ENCODE measurements at regions not wholly inside any gene's neighbourhood (a gene's known extent, or its start where the extent isn't known, plus 50 kb on each side); places are given as distances from the start of the nearest gene placed in this dataset.

- Mint-ChIP-seq H3K4me1 (ENCODE audit: low read depth) (no peaks in the 10 kb centered on the region), H3K27me3 (ENCODE audit: insufficient read depth) (peaks cover 2% of the 10 kb centered on the region), H3K4me3 (no peak overlapping the region), H3K9me3 (no peaks in the 10 kb centered on the region), H3K27ac (no peak overlapping the region), H3K36me3 (ENCODE audit: low read depth) (no peaks in the 10 kb centered on the region)
- intact Hi-C loops (cut with micrococcal nuclease), result no loop called here
- no peak for DNase-seq (ENCODE audit: low spot score)
Observed at GRCh38 chr5:2451100-2451499, 300.4 kb downstream of the IRX2 start.

DNA sequence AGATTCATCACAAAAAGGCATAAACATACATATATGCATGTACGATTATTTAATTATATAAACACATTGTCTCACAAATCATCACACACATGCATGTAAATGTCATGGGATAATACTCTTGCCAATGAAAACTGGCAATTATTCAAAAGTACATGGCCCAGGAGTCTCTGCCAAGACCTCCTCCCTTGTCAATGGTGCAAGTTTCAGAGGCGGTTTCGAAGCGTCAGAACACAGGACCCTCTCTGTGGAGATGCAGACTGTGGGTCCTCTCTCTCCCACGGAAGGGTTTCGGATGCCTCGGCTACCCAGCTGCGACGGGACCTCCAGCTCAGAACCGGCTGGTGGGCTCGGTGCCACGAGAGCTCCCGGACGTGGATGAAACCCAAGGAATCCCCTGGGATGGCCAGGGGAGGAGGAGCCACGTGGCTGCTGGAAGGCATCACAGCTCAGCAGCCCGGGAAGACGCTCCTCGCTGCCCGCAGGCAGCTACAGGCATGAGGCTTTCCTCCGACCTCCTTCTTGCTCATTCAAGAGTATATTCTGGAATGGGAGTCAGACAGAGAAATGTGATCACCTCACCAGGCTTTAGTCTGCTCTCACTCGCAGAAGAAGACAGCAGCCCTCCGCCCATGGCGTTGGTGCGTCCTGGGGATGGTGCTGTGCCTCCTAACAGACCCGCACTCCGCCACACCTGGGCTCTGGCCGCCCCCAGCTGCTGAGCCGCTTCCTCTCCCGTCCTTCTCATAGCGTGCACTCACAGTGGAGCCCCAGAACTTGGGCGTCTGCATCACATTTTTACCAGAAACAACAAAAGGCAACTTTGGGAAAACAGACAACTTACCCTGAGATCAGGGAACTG lies 308.8 kb downstream of the IRX2 start:
- Mint-ChIP-seq H3K9me3 (no peaks in the 10 kb centered on the region), H3K36me3 (ENCODE audit: low read depth) (no peaks in the 10 kb centered on the region), H3K27ac (no peak overlapping the region), H3K4me3 (no peak overlapping the region), H3K4me1 (ENCODE audit: low read depth) (no peaks in the 10 kb centered on the region), H3K27me3 (ENCODE audit: insufficient read depth) (peaks cover 2% of the 10 kb centered on the region)
- no peak for DNase-seq (ENCODE audit: low spot score)
- intact Hi-C loops (cut with micrococcal nuclease), result no loop called here

DNA sequence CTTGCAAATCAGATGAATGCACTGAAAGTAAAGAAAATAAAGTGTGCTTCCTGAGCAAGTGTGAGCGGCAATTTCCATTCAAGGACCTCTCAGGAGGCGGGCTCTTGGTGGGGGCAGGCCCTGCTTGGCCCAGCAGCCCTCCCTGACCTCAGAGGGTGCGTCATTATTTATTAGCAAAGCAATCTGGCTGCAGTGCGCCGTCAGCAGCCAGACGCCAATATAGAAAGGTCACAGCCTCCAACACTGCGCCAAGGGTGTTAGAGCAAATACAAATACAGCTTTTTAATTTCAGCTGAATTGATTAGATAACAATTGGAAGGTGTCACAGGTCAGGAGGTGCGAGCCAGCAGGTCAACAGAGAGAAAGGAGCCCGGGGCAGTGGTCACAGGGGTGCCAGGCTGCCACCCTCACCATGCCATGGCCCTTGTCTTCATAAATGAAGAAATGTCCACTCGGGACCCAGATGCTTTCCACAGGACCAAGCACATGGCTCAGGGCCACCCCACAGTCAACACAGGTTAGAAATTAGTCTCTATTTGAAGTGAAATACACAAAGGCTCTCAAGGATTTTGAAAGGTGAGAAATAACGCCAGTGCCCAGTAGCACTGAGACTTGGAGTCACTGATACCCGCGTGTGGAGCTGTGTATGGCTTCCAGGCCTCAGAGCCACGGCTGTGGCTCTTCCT lies 309.8 kb downstream of the IRX2 start:
- Mint-ChIP-seq H3K27ac (no peak overlapping the region), H3K9me3 (no peaks in the 10 kb centered on the region), H3K4me1 (ENCODE audit: low read depth) (no peaks in the 10 kb centered on the region), H3K4me3 (no peak overlapping the region), H3K27me3 (ENCODE audit: insufficient read depth) (no peaks in the 10 kb centered on the region), H3K36me3 (ENCODE audit: low read depth) (no peaks in the 10 kb centered on the region)
- intact Hi-C loops (cut with micrococcal nuclease), result no loop called here
- no peak for DNase-seq (ENCODE audit: low spot score)

- H3K36me3 Mint-ChIP-seq (ENCODE audit: low read depth), result no peaks in the 10 kb centered on the region
- H3K4me1 Mint-ChIP-seq (ENCODE audit: low read depth), result no peaks in the 10 kb centered on the region
- no peaks in the 10 kb centered on the region for H3K9me3 Mint-ChIP-seq
- H3K27me3 Mint-ChIP-seq (ENCODE audit: insufficient read depth), result no peaks in the 10 kb centered on the region
- H3K4me3 Mint-ChIP-seq, result no peak overlapping the region
- intact Hi-C loops (cut with micrococcal nuclease), result no loop called here
- DNase-seq (ENCODE audit: low spot score), result no peak
- H3K27ac Mint-ChIP-seq, result no peak overlapping the region
Observed at GRCh38 chr5:2439608-2440007, 311.9 kb downstream of the IRX2 start.

- intact Hi-C loops (cut with micrococcal nuclease), result no loop called here
- Mint-ChIP-seq H3K9me3 (peaks cover 16% of the 10 kb centered on the region), H3K27ac (no peak overlapping the region), H3K36me3 (ENCODE audit: low read depth) (no peaks in the 10 kb centered on the region), H3K4me3 (no peak overlapping the region), H3K27me3 (ENCODE audit: insufficient read depth) (no peaks in the 10 kb centered on the region), H3K4me1 (ENCODE audit: low read depth) (no peaks in the 10 kb centered on the region)
- DNase-seq (ENCODE audit: low spot score), result no peak
Observed at GRCh38 chr5:2433086-2433485, 318.4 kb downstream of the IRX2 start.

DNA sequence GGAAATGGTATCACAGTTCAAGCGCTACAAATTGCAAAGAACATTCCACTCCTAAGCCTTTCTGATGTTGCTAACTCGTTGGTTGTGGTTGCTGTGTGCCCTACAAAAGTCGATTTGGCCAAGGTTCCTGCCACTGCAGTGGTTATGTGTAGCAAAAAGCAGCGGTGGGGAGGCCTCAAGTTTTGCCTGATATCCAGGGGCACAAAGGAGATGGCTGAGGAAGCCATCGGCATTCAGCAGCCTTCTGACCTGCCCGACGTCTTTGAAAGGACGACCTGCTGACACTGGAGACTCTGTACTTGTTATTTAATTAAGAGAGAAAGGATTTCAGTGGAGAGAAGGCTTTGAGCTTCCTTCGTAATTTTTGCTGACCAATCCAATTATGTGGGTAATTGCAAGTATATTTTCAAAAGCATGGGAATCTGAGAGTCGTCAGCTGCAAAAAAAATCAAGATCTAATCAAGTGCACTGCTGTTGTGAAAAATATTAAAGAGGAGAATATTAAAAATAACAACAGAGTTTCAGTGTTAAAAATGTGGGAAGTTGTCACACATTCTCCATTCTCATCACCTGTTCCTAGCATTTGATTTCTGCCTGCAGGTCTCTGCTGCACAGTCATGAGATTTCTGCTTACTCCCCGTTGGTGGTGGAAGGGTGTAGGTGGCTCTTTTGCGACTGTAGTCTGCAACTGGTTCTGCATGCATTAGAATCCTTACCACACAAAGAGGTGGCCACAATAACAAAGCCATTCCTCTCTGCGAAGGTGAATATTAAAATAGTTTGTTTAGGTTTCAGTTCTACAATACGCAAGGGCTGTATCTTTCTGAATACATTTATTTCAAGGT lies 319.2 kb downstream of the IRX2 start:
- Mint-ChIP-seq H3K27me3 (ENCODE audit: insufficient read depth) (no peaks in the 10 kb centered on the region), H3K4me3 (no peak overlapping the region), H3K36me3 (ENCODE audit: low read depth) (no peaks in the 10 kb centered on the region), H3K9me3 (peaks cover 16% of the 10 kb centered on the region), H3K4me1 (ENCODE audit: low read depth) (no peaks in the 10 kb centered on the region), H3K27ac (no peak overlapping the region)
- intact Hi-C loops (cut with micrococcal nuclease), result no loop called here
- no peak for DNase-seq (ENCODE audit: low spot score)

DNA sequence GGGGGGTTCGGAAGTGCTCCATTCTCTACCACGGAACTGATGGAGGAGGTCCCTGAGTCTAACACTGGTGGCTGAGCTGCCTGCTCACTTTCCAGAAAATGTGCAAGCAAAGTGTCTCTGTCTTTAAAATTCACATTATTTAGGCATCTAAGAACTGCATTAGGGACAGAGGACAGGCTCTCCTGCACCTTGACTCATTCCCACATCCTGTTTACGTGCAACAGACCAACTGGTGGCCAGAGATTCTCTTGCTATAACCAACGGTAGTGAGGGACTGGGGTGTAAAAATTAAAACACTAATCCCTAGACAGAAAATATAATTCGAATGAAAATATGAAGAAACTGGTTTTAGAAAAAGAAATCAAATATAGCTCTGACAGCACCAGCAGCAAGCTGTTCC lies 320.9 kb downstream of the IRX2 start:
- Mint-ChIP-seq H3K4me1 (ENCODE audit: low read depth) (no peaks in the 10 kb centered on the region), H3K9me3 (peaks cover 16% of the 10 kb centered on the region), H3K36me3 (ENCODE audit: low read depth) (no peaks in the 10 kb centered on the region), H3K27ac (no peak overlapping the region), H3K27me3 (ENCODE audit: insufficient read depth) (no peaks in the 10 kb centered on the region), H3K4me3 (no peak overlapping the region)
- intact Hi-C loops (cut with micrococcal nuclease), result no loop called here
- no peak for DNase-seq (ENCODE audit: low spot score)

DNA sequence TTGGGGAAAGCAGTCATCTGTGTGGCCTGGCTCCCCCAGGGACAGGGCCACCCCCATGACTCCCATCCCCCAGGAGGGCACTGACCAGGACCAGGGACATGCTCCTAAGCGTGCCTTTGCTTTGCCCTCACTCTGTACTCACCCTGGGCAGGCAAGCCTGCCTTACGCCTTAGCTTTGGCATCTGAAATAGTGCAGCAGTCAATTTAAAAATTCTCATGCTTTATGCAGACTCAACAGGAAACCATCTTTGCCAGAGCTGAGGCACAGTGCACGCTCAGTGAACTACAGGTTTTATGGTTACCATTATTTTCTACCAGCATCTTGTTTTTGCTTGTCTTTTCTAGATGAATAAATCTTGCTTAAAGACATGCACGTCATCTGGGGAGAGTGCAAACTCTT lies 323.5 kb downstream of the IRX2 start:
- intact Hi-C loops (cut with micrococcal nuclease), result no loop called here

DNA sequence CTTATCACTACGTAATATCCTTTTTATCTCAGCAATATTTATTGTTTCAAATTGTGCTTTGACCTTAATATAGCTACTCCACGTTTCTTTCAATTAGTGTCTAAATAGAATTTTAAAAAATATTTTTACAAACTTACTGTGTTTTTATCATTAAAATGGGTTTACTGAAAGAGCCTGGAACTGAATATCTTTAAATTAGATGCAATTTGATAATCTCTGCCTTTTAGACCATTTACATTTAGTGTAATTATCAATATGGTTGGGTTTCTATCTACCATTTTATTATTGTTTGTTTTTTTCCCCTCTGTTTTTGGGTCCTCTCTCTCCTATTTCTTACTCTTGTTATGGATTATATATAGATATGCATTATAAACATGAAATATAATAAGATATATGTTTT lies 327.8 kb downstream of the IRX2 start:
- H3K27ac Mint-ChIP-seq, result no peak overlapping the region
- H3K27me3 Mint-ChIP-seq (ENCODE audit: insufficient read depth), result no peaks in the 10 kb centered on the region
- peaks cover 5% of the 10 kb centered on the region for H3K9me3 Mint-ChIP-seq
- no peaks in the 10 kb centered on the region for H3K36me3 Mint-ChIP-seq (ENCODE audit: low read depth)
- intact Hi-C loops (cut with micrococcal nuclease), result no loop called here
- no peaks in the 10 kb centered on the region for H3K4me1 Mint-ChIP-seq (ENCODE audit: low read depth)
- H3K4me3 Mint-ChIP-seq, result no peak overlapping the region
- DNase-seq (ENCODE audit: low spot score), result no peak

More for the DNA sequence above, 323.5 kb downstream of the IRX2 start:
- Mint-ChIP-seq H3K27me3 (ENCODE audit: insufficient read depth) (no peaks in the 10 kb centered on the region), H3K27ac (no peak overlapping the region), H3K4me3 (no peak overlapping the region), H3K36me3 (ENCODE audit: low read depth) (no peaks in the 10 kb centered on the region), H3K9me3 (peaks cover 21% of the 10 kb centered on the region), H3K4me1 (ENCODE audit: low read depth) (no peaks in the 10 kb centered on the region)
- DNase-seq (ENCODE audit: low spot score), result no peak

- intact Hi-C loops (cut with micrococcal nuclease), result no loop called here
- Mint-ChIP-seq H3K9me3 (no peaks in the 10 kb centered on the region), H3K27ac (no peak overlapping the region), H3K4me3 (no peak overlapping the region), H3K27me3 (ENCODE audit: insufficient read depth) (no peaks in the 10 kb centered on the region), H3K36me3 (ENCODE audit: low read depth) (no peaks in the 10 kb centered on the region), H3K4me1 (ENCODE audit: low read depth) (no peaks in the 10 kb centered on the region)
- no peak for DNase-seq (ENCODE audit: low spot score)
Observed at GRCh38 chr5:2417301-2417700, 334.2 kb downstream of the IRX2 start.

- Mint-ChIP-seq H3K9me3 (no peaks in the 10 kb centered on the region), H3K4me1 (ENCODE audit: low read depth) (no peaks in the 10 kb centered on the region), H3K27me3 (ENCODE audit: insufficient read depth) (no peaks in the 10 kb centered on the region), H3K27ac (no peak overlapping the region), H3K36me3 (ENCODE audit: low read depth) (no peaks in the 10 kb centered on the region), H3K4me3 (no peak overlapping the region)
- intact Hi-C loops (cut with micrococcal nuclease), result no loop called here
- no peak for DNase-seq (ENCODE audit: low spot score)
Observed at GRCh38 chr5:2415678-2416077, 335.8 kb downstream of the IRX2 start.

- no peaks in the 10 kb centered on the region for H3K27me3 Mint-ChIP-seq (ENCODE audit: insufficient read depth)
- no peak overlapping the region for H3K27ac Mint-ChIP-seq
- H3K9me3 Mint-ChIP-seq, result no peaks in the 10 kb centered on the region
- H3K36me3 Mint-ChIP-seq (ENCODE audit: low read depth), result no peaks in the 10 kb centered on the region
- no peaks in the 10 kb centered on the region for H3K4me1 Mint-ChIP-seq (ENCODE audit: low read depth)
- DNase-seq (ENCODE audit: low spot score), result no peak
- intact Hi-C loops (cut with micrococcal nuclease), result no loop called here
- H3K4me3 Mint-ChIP-seq, result no peak overlapping the region
Observed at GRCh38 chr5:2410451-2410850, 341.0 kb downstream of the IRX2 start.

- Mint-ChIP-seq H3K4me1 (ENCODE audit: low read depth) (no peaks in the 10 kb centered on the region), H3K9me3 (no peaks in the 10 kb centered on the region), H3K36me3 (ENCODE audit: low read depth) (no peaks in the 10 kb centered on the region), H3K4me3 (no peak overlapping the region), H3K27me3 (ENCODE audit: insufficient read depth) (no peaks in the 10 kb centered on the region), H3K27ac (no peak overlapping the region)
- intact Hi-C loops (cut with micrococcal nuclease), result no loop called here
- DNase-seq (ENCODE audit: low spot score), result no peak
Observed at GRCh38 chr5:2403296-2403695, 348.2 kb downstream of the IRX2 start.
